DOHH2 (cell line): ENCODE measurements at regions not wholly inside any gene's neighbourhood (a gene's known extent, or its start where the extent isn't known, plus 50 kb on each side); places are given as distances from the start of the nearest gene placed in this dataset.

Experiments used
- CTCF ChIP-seq: fragments of 200-600 bp; sonication (generic); IDR thresholded peaks from one replicate; pipeline ENCODE4 v1.5.1; 2014; ENCODE audit warnings: antibody characterized with exemption, mild to moderate bottlenecking, low read depth, low read length; ENCODE audit not compliant: poor library complexity, severe bottlenecking
- EZH2phosphoT487 ChIP-seq: fragments of 200-600 bp; sonication (generic); IDR thresholded peaks from 2 replicates; pipeline ENCODE4 v1.6.1; 2017; ENCODE audit warnings: borderline replicate concordance, mild to moderate bottlenecking, antibody characterized with exemption, low read length, moderate library complexity, mixed read lengths

- TF ChIP-seq CTCF: no peak
- TF ChIP-seq EZH2phosphoT487: no peak
These were observed 152.6 kb upstream of the SLC4A4 start for GRCh38 chr4:71186257-71186565.
